GM23338 (cell line): ENCODE measurements at regions not wholly inside any gene's neighbourhood (a gene's known extent, or its start where the extent isn't known, plus 50 kb on each side); places are given as distances from the start of the nearest gene placed in this dataset.
A peak's percentile ranks its signal among the peaks of the same experiment; 100 is the strongest.

Experiments
- ATAC-seq: fragments of 200-7000 bp; cut with Tn5 transposase; 3 replicates; pipeline ENCODE4 v1.9.1; 2020
- DNase-seq: peaks from one replicate; pipeline ENCODE4 v3.0.0-alpha.2; 2015; ENCODE audit warnings: low spot score
- H2AFZ ChIP-seq: fragments of 200-600 bp; sonication (generic); 2 replicates; pipeline ENCODE4 v1.8.0; 2016; ENCODE audit warnings: antibody characterized with exemption, mild to moderate bottlenecking, moderate library complexity
- H3F3A ChIP-seq: fragments of 200-600 bp; sonication (generic); replicated peaks from 2 replicates; pipeline ENCODE4 v1.8.0; 2017; ENCODE audit warnings: antibody characterized with exemption, mixed run types, low read depth
- H3K27ac ChIP-seq: fragments of 200-600 bp; sonication (generic); 2 replicates; pipeline ENCODE4 v1.6.1; 2016; ENCODE audit warnings: low read depth
- H3K27me3 ChIP-seq: fragments of 200-600 bp; sonication (generic); 2 replicates; pipeline ENCODE4 v1.8.0; 2016; ENCODE audit warnings: mild to moderate bottlenecking, mixed run types, moderate library complexity; ENCODE audit not compliant: insufficient read depth
- H3K36me3 ChIP-seq: fragments of 200-600 bp; sonication (generic); 2 replicates; pipeline ENCODE4 v1.8.0; 2016; ENCODE audit warnings: mild to moderate bottlenecking; ENCODE audit not compliant: insufficient read depth
- H3K4me1 ChIP-seq: fragments of 200-600 bp; sonication (generic); 2 replicates; pipeline ENCODE4 v1.8.0; 2016; ENCODE audit warnings: mild to moderate bottlenecking, moderate library complexity; ENCODE audit not compliant: insufficient read depth
- H3K4me2 ChIP-seq: fragments of 200-600 bp; sonication (generic); 2 replicates; pipeline ENCODE4 v1.7.1; 2017; ENCODE audit warnings: mixed run types
- H3K4me3 ChIP-seq: fragments of 200-600 bp; sonication (generic); 2 replicates; pipeline ENCODE4 v1.6.1; 2016; ENCODE audit warnings: mixed run types
- H3K79me2 ChIP-seq: fragments of 200-600 bp; sonication (generic); replicated peaks from 2 replicates; pipeline ENCODE4 v1.8.0; 2017; ENCODE audit warnings: mild to moderate bottlenecking; ENCODE audit not compliant: insufficient read depth
- H3K9me2 ChIP-seq: fragments of 200-600 bp; sonication (generic); 2 replicates; pipeline ENCODE4 v1.8.0; 2017; ENCODE audit not compliant: insufficient read depth
- H4K20me1 ChIP-seq: fragments of 200-600 bp; sonication (generic); replicated peaks from 2 replicates; pipeline ENCODE4 v1.8.0; 2017; ENCODE audit warnings: mild to moderate bottlenecking; ENCODE audit not compliant: insufficient read depth
- H3K27ac Mint-ChIP-seq: 2 replicates; pipeline ENCODE4 v1.8.0; 2020; ENCODE audit warnings: inconsistent platforms, mild to moderate bottlenecking, moderate library complexity, mixed read lengths
- H3K27me3 Mint-ChIP-seq: 3 replicates; pipeline ENCODE4 v1.8.0; 2022; ENCODE audit warnings: low read depth, mild to moderate bottlenecking, moderate library complexity, mixed read lengths, inconsistent platforms; ENCODE audit not compliant: insufficient read depth, poor library complexity
- H3K36me3 Mint-ChIP-seq: 3 replicates; pipeline ENCODE4 v1.8.0; 2021; ENCODE audit warnings: low read depth, mild to moderate bottlenecking, inconsistent platforms, moderate library complexity, mixed read lengths
- H3K4me1 Mint-ChIP-seq: 3 replicates; pipeline ENCODE4 v1.8.0; 2020; ENCODE audit warnings: mild to moderate bottlenecking, inconsistent platforms, mixed read lengths
- H3K4me3 Mint-ChIP-seq: 3 replicates; pipeline ENCODE4 v1.8.0; 2021; ENCODE audit warnings: moderate library complexity, mild to moderate bottlenecking, inconsistent platforms, mixed read lengths
- H3K9me3 Mint-ChIP-seq: 3 replicates; pipeline ENCODE4 v1.8.0; 2020; ENCODE audit warnings: moderate library complexity, mild to moderate bottlenecking, inconsistent platforms, mixed read lengths
- CTCF ChIP-seq, 2 experiments: fragments of 200-600 bp in 1 of 2; sonication (generic) in 1 of 2; conservative IDR thresholded peaks; 2 replicates each; pipeline versions ENCODE4 v1.5.1 to v1.6.1; 2016 to 2017; ENCODE audit warnings: antibody characterized with exemption in 2 of 2, low read depth in 2 of 2, mild to moderate bottlenecking in 2 of 2, moderate library complexity in 1 of 2
- EZH2phosphoT487 ChIP-seq: fragments of 200-600 bp; sonication (generic); IDR thresholded peaks from one replicate; pipeline ENCODE4 v1.8.1; 2018; ENCODE audit warnings: antibody characterized with exemption; ENCODE audit not compliant: unreplicated experiment
- NANOG ChIP-seq: IDR thresholded peaks from 2 replicates; pipeline ENCODE4 v1.6.1; 2016; ENCODE audit warnings: antibody characterized with exemption, borderline replicate concordance
- POLR2AphosphoS5 ChIP-seq: IDR thresholded peaks from 2 replicates; pipeline ENCODE4 v1.6.1; 2016; ENCODE audit warnings: antibody characterized with exemption, low read depth
- REST ChIP-seq: IDR thresholded peaks from one replicate; pipeline ENCODE4 v1.6.1; 2018; ENCODE audit warnings: antibody characterized with exemption; ENCODE audit not compliant: unreplicated experiment
- STAT1 ChIP-seq: IDR thresholded peaks from one replicate; pipeline ENCODE4 v1.6.1; 2016; ENCODE audit warnings: antibody characterized with exemption; ENCODE audit not compliant: unreplicated experiment
- ZNF114 ChIP-seq: fragments of 250-450 bp; sonication (Bioruptor Pico); IDR thresholded peaks from 2 replicates; pipeline ENCODE4 v1.5.0; 2020; ENCODE audit warnings: mild to moderate bottlenecking, moderate library complexity
- ZNF331 ChIP-seq: fragments of 250-450 bp; sonication (Bioruptor Pico); IDR thresholded peaks from 2 replicates; pipeline ENCODE4 v1.5.0; 2020; ENCODE audit warnings: low read depth, mild to moderate bottlenecking, moderate library complexity

- no peak overlapping the region for H3K4me3 Mint-ChIP-seq
- Histone ChIP-seq H3K4me2 (peak overlapping the region; percentile 2; the same call in 1 of the 2 replicates), H3K79me2 (no peaks in the 10 kb centered on the region), H3K36me3 (no peaks in the 10 kb centered on the region), H3K4me3 (peak overlapping the region; percentile 7; the same call in 1 of the 2 replicates), H3K9me2 (no peaks in the 10 kb centered on the region), H3F3A (no peaks in the 10 kb centered on the region), H3K27ac (peak overlapping the region; percentile 86), H3K4me1 (peaks cover 23% of the 10 kb centered on the region), H2AFZ (no peak overlapping the region), H4K20me1 (no peaks in the 10 kb centered on the region), H3K27me3 (no peaks in the 10 kb centered on the region)
- no peaks in the 10 kb centered on the region for H3K36me3 Mint-ChIP-seq
- H3K9me3 Mint-ChIP-seq: no peaks in the 10 kb centered on the region
- no peak for ATAC-seq
- H3K27ac Mint-ChIP-seq: peak overlapping the region; percentile 95
- H3K27me3 Mint-ChIP-seq: peaks cover 3% of the 10 kb centered on the region
- peak; percentile 52 for DNase-seq
- peaks cover 29% of the 10 kb centered on the region; the same call in 2 of the 3 replicates for H3K4me1 Mint-ChIP-seq
- TF ChIP-seq REST (no peak), NANOG (peak; percentile 51; the same call in 1 of the 2 replicates)
Measured at GRCh38 chr5:106306313-106307028, 1364.3 kb downstream of the EFNA5 start.

- no peak for DNase-seq
- H3K9me2 ChIP-seq: no peaks in the 10 kb centered on the region
- no peak overlapping the region for H3K4me2 ChIP-seq
- H3K27me3 ChIP-seq: no peaks in the 10 kb centered on the region
- H3K9me3 Mint-ChIP-seq: no peaks in the 10 kb centered on the region
- ATAC-seq: no peak
- TF ChIP-seq STAT1 (no peak), EZH2phosphoT487 (no peak), CTCF (conservative IDR thresholded peaks at IDR 0.05; ENCODE audit: low read depth in 2 of 2) (no peak), POLR2AphosphoS5 (no peak), REST (no peak), ZNF331 (CRISPR knock-in tag) (no peak), ZNF114 (no peak)
- no peaks in the 10 kb centered on the region for H3F3A ChIP-seq
- no peak overlapping the region for H3K27ac ChIP-seq
- H3K36me3 Mint-ChIP-seq: no peaks in the 10 kb centered on the region
- no peak overlapping the region for H3K4me3 Mint-ChIP-seq
- no peaks in the 10 kb centered on the region for H3K79me2 ChIP-seq
- no peaks in the 10 kb centered on the region for H4K20me1 ChIP-seq
- H3K4me1 ChIP-seq: peaks cover 23% of the 10 kb centered on the region
- peaks cover 24% of the 10 kb centered on the region; the same call in 2 of the 3 replicates for H3K4me1 Mint-ChIP-seq
- H3K27ac Mint-ChIP-seq: no peak overlapping the region; the same call in 1 of the 2 replicates
- H3K36me3 ChIP-seq: no peaks in the 10 kb centered on the region
- H3K4me3 ChIP-seq: no peak overlapping the region
- peaks cover 3% of the 10 kb centered on the region for H3K27me3 Mint-ChIP-seq
- H2AFZ ChIP-seq: no peak overlapping the region; the same call in 1 of the 2 replicates
Measured at GRCh38 chr5:106303911-106304310, 1366.8 kb downstream of the EFNA5 start.
